NCI-H345 (cell line): ENCODE measurements at regions not wholly inside any gene's neighbourhood (a gene's known extent, or its start where the extent isn't known, plus 50 kb on each side); places are given as distances from the start of the nearest gene placed in this dataset.
A peak's percentile ranks its signal among the peaks of the same experiment; 100 is the strongest.
"Not testable (repeated sequence)": the region's sequence is repeated elsewhere in the genome, so short reads cannot be mapped to it uniquely, and the experiment has no call there.

ENCODE experiments used
- DNase-seq: peaks from one replicate; lab custom pipeline; 2025; lab: John Stamatoyannopoulos, UW

- no peak for DNase-seq
Measured at GRCh38 chr3:176328666-176329065, 868.6 kb downstream of the TBL1XR1 start.

- no peak for DNase-seq
Measured at GRCh38 chr3:176328198-176328597, 869.1 kb downstream of the TBL1XR1 start.

GRCh38 chr3:176326894-176327490 lies 870.3 kb downstream of the TBL1XR1 start:
- not testable (repeated sequence) for DNase-seq

- DNase-seq, result not testable (repeated sequence)
Measured at GRCh38 chr3:176321532-176321931, 875.8 kb downstream of the TBL1XR1 start.

- no peak for DNase-seq
Measured at GRCh38 chr3:176321099-176321498, 876.2 kb downstream of the TBL1XR1 start.

GRCh38 chr3:176313426-176313825 lies 883.9 kb downstream of the TBL1XR1 start:
- DNase-seq, result no peak

GRCh38 chr3:176310641-176311040 lies 886.6 kb downstream of the TBL1XR1 start:
- no peak for DNase-seq

- DNase-seq, result no peak
Measured at GRCh38 chr3:176302271-176302670, 895.0 kb downstream of the TBL1XR1 start.

GRCh38 chr3:176296066-176296597 lies 901.1 kb downstream of the TBL1XR1 start:
- DNase-seq, result no peak

GRCh38 chr3:176293276-176293675 lies 904.0 kb downstream of the TBL1XR1 start:
- DNase-seq, result no peak

GRCh38 chr3:176286476-176287085 lies 910.7 kb downstream of the TBL1XR1 start:
- DNase-seq, result no peak

- DNase-seq, result no peak
Measured at GRCh38 chr3:176275538-176275937, 921.7 kb downstream of the TBL1XR1 start.

GRCh38 chr3:176275113-176275512 lies 922.2 kb downstream of the TBL1XR1 start:
- DNase-seq, result peak; percentile 29

GRCh38 chr3:176274161-176274560 lies 923.1 kb downstream of the TBL1XR1 start:
- DNase-seq, result peak; percentile 94

- no peak for DNase-seq
Measured at GRCh38 chr3:176262071-176262470, 935.2 kb downstream of the TBL1XR1 start.

- no peak for DNase-seq
Measured at GRCh38 chr3:176247191-176247590, 950.1 kb downstream of the TBL1XR1 start.

- DNase-seq, result no peak
Measured at GRCh38 chr3:176219970-176220369, 977.3 kb downstream of the TBL1XR1 start.

- no peak for DNase-seq
Measured at GRCh38 chr3:176214758-176215157, 982.5 kb downstream of the TBL1XR1 start.

- not testable (repeated sequence) for DNase-seq
Measured at GRCh38 chr3:176213314-176213713, 984.0 kb downstream of the TBL1XR1 start.

- no peak for DNase-seq
Measured at GRCh38 chr3:176208915-176209314, 988.4 kb downstream of the TBL1XR1 start.

- DNase-seq, result no peak
Measured at GRCh38 chr3:176208283-176208682, 989.0 kb downstream of the TBL1XR1 start.

- no peak for DNase-seq
Measured at GRCh38 chr3:176206809-176207208, 990.5 kb downstream of the TBL1XR1 start.

GRCh38 chr3:176202652-176203051 lies 994.6 kb downstream of the TBL1XR1 start:
- DNase-seq, result no peak
